ENCODE measurements at regions not wholly inside any gene's neighbourhood (a gene's known extent, or its start where the extent isn't known, plus 50 kb on each side); places are given as distances from the start of the nearest gene placed in this dataset.

DNA sequence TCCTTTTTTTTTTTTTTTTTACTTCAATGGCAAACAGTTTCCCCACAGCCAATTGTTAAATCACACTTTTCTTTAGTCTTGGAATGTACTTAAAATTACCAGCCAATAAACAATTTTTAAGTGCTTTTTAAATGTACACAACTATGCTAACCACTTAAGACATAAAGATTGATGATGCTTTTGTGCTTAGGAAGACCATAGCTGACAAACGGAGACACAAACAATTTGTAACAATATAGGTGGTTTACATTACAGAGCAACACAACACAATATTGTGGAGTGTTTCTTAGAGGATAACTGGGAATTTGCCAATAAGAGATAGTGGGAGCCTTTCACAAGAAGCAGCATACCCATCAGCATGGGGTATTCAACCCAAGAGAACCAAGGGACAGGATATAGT, 798.5 kb upstream of the IGFBP3 start:
- TF ChIP-seq FOXP2 (optimal IDR thresholded peaks at IDR 0.05; ENCODE audit: control extremely low read depth, extremely low read length, insufficient read depth) (no peak), EZH2 (IDR thresholded peaks at IDR 0.05) (no peak), POLR2AphosphoS5 (IDR thresholded peaks at IDR 0.05; ENCODE audit: borderline replicate concordance, low read depth, low read length) (no peak)
- DNase-seq (ENCODE audit: low read depth, low spot score) = no peak
- Histone ChIP-seq H3K4me3 (no peak overlapping the region), H3K9me3 (ENCODE audit: low read depth, low read length) (no peaks in the 10 kb centered on the region), H3K9ac (ENCODE audit: insufficient read length) (no peak overlapping the region), H3K27ac (no peak overlapping the region), H3K36me3 (ENCODE audit: insufficient read depth, low read length) (no peaks in the 10 kb centered on the region)

DNA sequence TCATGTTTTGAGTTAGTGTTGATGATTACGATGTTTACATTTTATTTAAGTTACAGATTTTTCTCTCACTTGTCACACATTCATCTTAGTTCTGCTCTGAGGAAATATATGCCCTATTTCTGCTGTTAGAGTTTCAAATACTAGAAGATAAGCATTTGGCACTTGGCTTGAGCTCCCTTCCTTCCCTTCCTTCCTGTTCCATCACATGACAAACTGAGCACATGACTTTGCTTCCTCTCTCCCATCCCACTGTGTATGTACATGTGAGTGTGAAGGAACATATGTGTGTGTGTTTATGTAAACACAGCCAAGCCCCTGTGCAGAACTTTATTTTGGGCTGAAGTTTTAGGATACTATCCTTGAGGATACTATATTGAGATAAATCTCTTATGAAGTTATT, 795.9 kb upstream of the IGFBP3 start:
- DNase-seq (ENCODE audit: low read depth, low spot score) = no peak
- no peak overlapping the region for H3K9ac ChIP-seq (ENCODE audit: insufficient read length)
- no peaks in the 10 kb centered on the region for H3K36me3 ChIP-seq (ENCODE audit: insufficient read depth, low read length)
- TF ChIP-seq POLR2AphosphoS5 (IDR thresholded peaks at IDR 0.05; ENCODE audit: borderline replicate concordance, low read depth, low read length) = no peak
- TF ChIP-seq EZH2 (IDR thresholded peaks at IDR 0.05) = no peak
- no peak for TF ChIP-seq FOXP2 (optimal IDR thresholded peaks at IDR 0.05; ENCODE audit: control extremely low read depth, extremely low read length, insufficient read depth)
- H3K9me3 ChIP-seq (ENCODE audit: low read depth, low read length) = no peaks in the 10 kb centered on the region
- H3K4me3 ChIP-seq = no peak overlapping the region
- H3K27ac ChIP-seq = no peak overlapping the region

DNA sequence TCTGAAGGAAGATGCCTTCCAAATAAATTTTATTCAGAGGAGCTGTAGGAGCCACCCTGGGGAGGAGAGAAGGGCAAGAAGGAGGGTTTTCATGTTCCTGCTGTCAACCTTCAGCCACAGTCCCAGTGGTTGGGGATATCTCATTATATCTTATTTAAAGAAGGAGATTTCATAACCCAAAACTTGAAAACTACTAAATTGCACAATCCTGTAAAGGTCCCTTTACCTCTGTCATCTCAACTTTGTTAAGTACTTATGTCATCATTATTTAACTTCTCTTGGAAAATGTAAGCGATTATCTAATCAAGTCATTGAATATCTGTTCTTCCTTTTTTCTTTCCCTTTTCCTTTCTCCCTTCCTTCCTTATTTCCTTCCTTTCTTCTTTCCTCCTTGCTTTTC, 794.5 kb upstream of the IGFBP3 start:
- no peaks in the 10 kb centered on the region for H3K36me3 ChIP-seq (ENCODE audit: insufficient read depth, low read length)
- H3K9me3 ChIP-seq (ENCODE audit: low read depth, low read length) = no peaks in the 10 kb centered on the region
- no peak overlapping the region for H3K27ac ChIP-seq
- no peak for DNase-seq (ENCODE audit: low read depth, low spot score)
- no peak overlapping the region for H3K9ac ChIP-seq (ENCODE audit: insufficient read length)
- no peak for TF ChIP-seq FOXP2 (optimal IDR thresholded peaks at IDR 0.05; ENCODE audit: control extremely low read depth, extremely low read length, insufficient read depth)
- no peak for TF ChIP-seq EZH2 (IDR thresholded peaks at IDR 0.05)
- no peak for TF ChIP-seq POLR2AphosphoS5 (IDR thresholded peaks at IDR 0.05; ENCODE audit: borderline replicate concordance, low read depth, low read length)
- H3K4me3 ChIP-seq = no peak overlapping the region

DNA sequence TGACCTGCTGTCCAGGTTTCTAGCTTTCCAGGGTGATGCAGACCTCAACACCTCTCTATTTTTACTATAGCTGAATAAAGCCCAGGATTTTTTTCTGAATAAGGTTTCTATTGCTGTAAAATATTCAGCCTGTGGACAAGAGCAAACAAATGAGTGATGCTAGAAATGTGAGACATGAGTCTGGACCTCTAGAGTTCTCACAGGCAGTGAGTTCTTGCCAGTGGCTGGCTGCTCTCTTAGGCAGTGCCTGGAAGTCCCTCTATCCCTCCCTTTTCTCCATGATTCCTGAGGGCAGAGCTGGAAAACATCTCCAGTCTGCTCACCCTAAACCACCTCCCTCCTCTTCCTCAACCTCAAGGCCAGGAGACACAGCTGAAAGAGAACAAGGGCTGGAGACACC, 793.8 kb upstream of the IGFBP3 start:
- H3K9ac ChIP-seq (ENCODE audit: insufficient read length) = no peak overlapping the region
- no peak overlapping the region for H3K27ac ChIP-seq
- H3K4me3 ChIP-seq = no peak overlapping the region
- TF ChIP-seq EZH2 (IDR thresholded peaks at IDR 0.05) = no peak
- TF ChIP-seq POLR2AphosphoS5 (IDR thresholded peaks at IDR 0.05; ENCODE audit: borderline replicate concordance, low read depth, low read length) = no peak
- no peak for TF ChIP-seq FOXP2 (optimal IDR thresholded peaks at IDR 0.05; ENCODE audit: control extremely low read depth, extremely low read length, insufficient read depth)
- no peaks in the 10 kb centered on the region for H3K9me3 ChIP-seq (ENCODE audit: low read depth, low read length)
- H3K36me3 ChIP-seq (ENCODE audit: insufficient read depth, low read length) = no peaks in the 10 kb centered on the region
- DNase-seq (ENCODE audit: low read depth, low spot score) = no peak

DNA sequence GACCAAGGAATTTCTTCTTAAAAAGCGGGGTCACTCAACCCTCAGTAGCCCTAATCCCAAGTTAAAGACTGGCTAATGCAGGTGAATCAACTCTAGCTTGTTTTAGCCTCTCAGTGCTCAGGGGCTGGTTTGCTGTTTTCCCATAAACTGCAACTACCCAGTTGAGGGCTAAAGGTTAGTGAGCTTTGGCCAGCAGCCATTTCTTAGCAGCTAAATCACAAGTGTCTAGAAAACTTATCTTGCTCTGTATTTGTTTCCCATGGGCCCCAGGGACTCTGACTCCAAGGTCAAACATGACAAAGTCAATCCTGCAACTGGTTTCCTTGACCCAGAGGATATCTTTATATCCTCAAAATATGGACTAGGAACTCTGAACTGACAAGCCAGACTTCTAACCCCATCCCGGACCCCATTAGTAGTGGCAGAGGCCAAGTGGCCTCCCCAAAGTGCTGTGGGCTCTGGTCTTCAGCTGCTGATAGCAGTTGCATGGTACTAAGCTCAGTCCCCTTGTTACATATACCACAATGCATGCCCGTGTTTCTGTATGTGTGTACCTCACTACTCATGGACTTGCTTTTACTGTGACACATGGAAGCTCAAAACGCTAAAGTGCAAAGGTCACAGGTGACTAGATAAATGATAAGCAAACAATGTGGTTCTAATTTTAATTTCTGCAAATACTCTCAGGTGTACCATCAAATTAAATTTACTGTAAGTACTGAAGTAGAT, 793.0 kb upstream of the IGFBP3 start:
- Histone ChIP-seq H3K9me3 (ENCODE audit: low read depth, low read length) (no peaks in the 10 kb centered on the region), H3K4me3 (no peak overlapping the region), H3K9ac (ENCODE audit: insufficient read length) (no peak overlapping the region), H3K27ac (no peak overlapping the region), H3K36me3 (ENCODE audit: insufficient read depth, low read length) (no peaks in the 10 kb centered on the region)
- no peak for DNase-seq (ENCODE audit: low read depth, low spot score)
- TF ChIP-seq FOXP2 (optimal IDR thresholded peaks at IDR 0.05; ENCODE audit: control extremely low read depth, extremely low read length, insufficient read depth) (no peak), POLR2AphosphoS5 (IDR thresholded peaks at IDR 0.05; ENCODE audit: borderline replicate concordance, low read depth, low read length) (no peak), EZH2 (IDR thresholded peaks at IDR 0.05) (no peak)

DNA sequence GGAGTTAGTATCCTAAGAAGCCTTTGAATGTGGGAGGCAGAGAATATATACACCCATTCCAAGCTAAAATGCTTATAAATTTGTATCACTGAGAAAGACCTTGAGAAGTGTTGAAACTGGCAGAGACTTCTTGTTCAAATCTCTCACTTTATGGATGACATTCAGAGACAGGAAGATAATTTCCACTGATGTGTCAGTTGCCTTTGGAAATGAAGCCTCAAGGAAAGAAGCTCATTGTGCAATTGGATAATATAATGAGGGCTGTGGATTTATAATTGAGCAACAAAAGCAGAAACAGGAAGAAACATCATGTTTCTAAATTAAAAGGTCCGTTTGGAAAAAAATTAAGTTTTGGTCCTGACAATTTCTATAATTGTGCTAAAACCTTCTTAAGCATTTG, 789.9 kb upstream of the IGFBP3 start:
- Histone ChIP-seq H3K4me3 (no peak overlapping the region), H3K9me3 (ENCODE audit: low read depth, low read length) (no peaks in the 10 kb centered on the region), H3K9ac (ENCODE audit: insufficient read length) (no peak overlapping the region), H3K36me3 (ENCODE audit: insufficient read depth, low read length) (no peaks in the 10 kb centered on the region), H3K27ac (no peak overlapping the region)
- TF ChIP-seq POLR2AphosphoS5 (IDR thresholded peaks at IDR 0.05; ENCODE audit: borderline replicate concordance, low read depth, low read length) (no peak), EZH2 (IDR thresholded peaks at IDR 0.05) (no peak), FOXP2 (optimal IDR thresholded peaks at IDR 0.05; ENCODE audit: control extremely low read depth, extremely low read length, insufficient read depth) (no peak)
- no peak for DNase-seq (ENCODE audit: low read depth, low spot score)

DNA sequence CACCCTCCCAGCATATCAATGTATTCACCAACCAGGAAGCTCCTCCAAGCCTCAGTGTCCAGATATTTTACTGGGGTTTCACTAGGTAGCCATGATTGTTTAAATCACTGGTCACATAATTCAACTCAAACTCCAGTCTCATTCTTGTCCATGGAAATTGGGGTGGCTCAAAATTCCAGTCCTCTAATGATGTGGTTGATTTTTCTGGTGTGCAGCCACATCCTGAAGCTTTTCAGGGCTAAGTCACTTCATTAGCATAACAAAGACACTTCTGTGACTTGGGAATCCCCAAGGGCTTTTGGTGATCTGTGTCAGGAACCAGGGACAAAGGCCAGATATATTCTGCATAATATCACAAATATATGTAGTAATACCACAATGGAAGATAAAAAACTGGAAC, 786.9 kb upstream of the IGFBP3 start:
- no peak overlapping the region for H3K9ac ChIP-seq (ENCODE audit: insufficient read length)
- no peak for TF ChIP-seq POLR2AphosphoS5 (IDR thresholded peaks at IDR 0.05; ENCODE audit: borderline replicate concordance, low read depth, low read length)
- no peak for TF ChIP-seq FOXP2 (optimal IDR thresholded peaks at IDR 0.05; ENCODE audit: control extremely low read depth, extremely low read length, insufficient read depth)
- no peak for TF ChIP-seq EZH2 (IDR thresholded peaks at IDR 0.05)
- DNase-seq (ENCODE audit: low read depth, low spot score) = peak; percentile 2

DNA sequence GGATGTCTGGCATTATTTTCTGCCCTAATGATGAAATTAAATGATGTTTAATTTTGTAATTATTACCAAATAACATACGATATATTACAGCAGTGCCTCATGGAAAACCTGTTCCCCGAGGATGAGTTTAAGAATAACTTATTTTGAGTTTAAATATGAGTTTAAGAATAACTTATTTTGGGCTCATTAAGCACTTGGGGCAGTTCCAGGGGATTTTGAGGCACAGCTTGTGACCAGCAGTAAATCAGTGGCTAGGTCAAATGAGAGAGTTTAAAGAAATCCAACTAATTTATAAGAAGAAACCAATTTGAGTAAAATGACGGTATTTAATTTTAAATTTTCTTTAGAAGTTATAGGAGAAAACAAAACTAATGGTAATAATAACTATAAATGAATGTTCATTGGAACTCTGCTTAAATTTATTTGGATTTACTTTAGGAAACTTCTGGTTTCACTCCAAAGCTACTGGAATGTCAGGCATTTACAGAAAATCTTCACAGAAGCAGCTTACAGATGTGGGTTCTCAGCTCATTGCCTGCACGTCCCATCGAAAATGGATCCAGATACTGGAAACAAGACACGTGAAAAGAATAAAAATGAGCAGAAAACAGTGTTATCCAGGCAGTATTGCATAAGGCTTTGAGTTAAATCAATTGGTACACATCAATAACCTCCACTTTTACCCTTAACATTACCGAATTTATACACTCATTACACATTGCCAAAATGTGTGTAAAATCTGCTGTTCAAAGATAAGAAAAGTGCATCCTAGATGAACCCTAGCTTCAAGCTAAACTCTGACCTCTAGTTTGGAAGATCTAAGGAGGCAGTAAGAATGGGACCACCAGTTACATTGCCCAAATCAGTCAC, 784.5 kb upstream of the IGFBP3 start:
- no peaks in the 10 kb centered on the region for H3K9me3 ChIP-seq (ENCODE audit: low read depth, low read length)
- no peak for DNase-seq (ENCODE audit: low read depth, low spot score)
- no peaks in the 10 kb centered on the region for H3K36me3 ChIP-seq (ENCODE audit: insufficient read depth, low read length)
- H3K27ac ChIP-seq = no peak overlapping the region
- H3K9ac ChIP-seq (ENCODE audit: insufficient read length) = no peak overlapping the region
- TF ChIP-seq EZH2 (IDR thresholded peaks at IDR 0.05) (no peak), FOXP2 (optimal IDR thresholded peaks at IDR 0.05; ENCODE audit: control extremely low read depth, extremely low read length, insufficient read depth) (no peak), POLR2AphosphoS5 (IDR thresholded peaks at IDR 0.05; ENCODE audit: borderline replicate concordance, low read depth, low read length) (no peak)
- no peak overlapping the region for H3K4me3 ChIP-seq

More for the DNA sequence above, 786.9 kb upstream of the IGFBP3 start:
- no peak overlapping the region for H3K4me3 ChIP-seq
- H3K36me3 ChIP-seq (ENCODE audit: insufficient read depth, low read length) = no peaks in the 10 kb centered on the region
- H3K9me3 ChIP-seq (ENCODE audit: low read depth, low read length) = no peaks in the 10 kb centered on the region
- no peak overlapping the region for H3K27ac ChIP-seq

Measured in SK-N-MC (cell line).